ENCODE measurements at regions not wholly inside any gene's neighbourhood (a gene's known extent, or its start where the extent isn't known, plus 50 kb on each side); places are given as distances from the start of the nearest gene placed in this dataset.

- Histone ChIP-seq H3K9me3 (ENCODE audit: control insufficient read depth, insufficient read depth, low read length) (no peaks in the 10 kb centered on the region), H3K4me2 (ENCODE audit: low read length) (no peak overlapping the region)
Observed at GRCh38 chr12:13606290-13606689, 375.1 kb downstream of the GRIN2B start.

GRCh38 chr12:13603953-13604352 is 377.4 kb downstream of the GRIN2B start:
- H3K4me3 ChIP-seq (ENCODE audit: low read length) = no peak overlapping the region
- H3K9me3 ChIP-seq (ENCODE audit: control insufficient read depth, insufficient read depth, low read length) = no peaks in the 10 kb centered on the region
- no peaks in the 10 kb centered on the region for H3F3A ChIP-seq (ENCODE audit: control insufficient read depth, insufficient read depth)
- H3K79me2 ChIP-seq (ENCODE audit: control insufficient read depth, low read length) = no peaks in the 10 kb centered on the region
- no peaks in the 10 kb centered on the region for H3K9me2 ChIP-seq (replicated peaks; ENCODE audit: control insufficient read depth, low read length)
- no peaks in the 10 kb centered on the region for H4K20me1 ChIP-seq (ENCODE audit: control insufficient read depth, insufficient read depth, low read depth, low read length)
- no peak for TF ChIP-seq CTCF (IDR thresholded peaks at IDR 0.05; ENCODE audit: low read depth, low read length, poor library complexity, severe bottlenecking)
- TF ChIP-seq EZH2phosphoT487 (IDR thresholded peaks at IDR 0.05; ENCODE audit: borderline replicate concordance, low read length) = no peak
- no peaks in the 10 kb centered on the region for H3K36me3 ChIP-seq (ENCODE audit: control insufficient read depth, low read length)
- H3K27ac ChIP-seq (ENCODE audit: low read depth, low read length) = no peak overlapping the region
- H3K27me3 ChIP-seq (ENCODE audit: control insufficient read depth, low read length) = no peaks in the 10 kb centered on the region
- H3K4me2 ChIP-seq (ENCODE audit: low read length) = no peak overlapping the region
- H3K4me1 ChIP-seq (ENCODE audit: control insufficient read depth, low read length) = no peaks in the 10 kb centered on the region

More at GRCh38 chr12:13606290-13606689, 375.1 kb downstream of the GRIN2B start:
- Histone ChIP-seq H3K36me3 (ENCODE audit: control insufficient read depth, low read length) (no peaks in the 10 kb centered on the region), H3K27me3 (ENCODE audit: control insufficient read depth, low read length) (no peaks in the 10 kb centered on the region), H3K27ac (ENCODE audit: low read depth, low read length) (no peak overlapping the region), H3K4me1 (ENCODE audit: control insufficient read depth, low read length) (no peaks in the 10 kb centered on the region), H3K4me3 (ENCODE audit: low read length) (no peak overlapping the region), H3F3A (ENCODE audit: control insufficient read depth, insufficient read depth) (no peaks in the 10 kb centered on the region), H3K79me2 (ENCODE audit: control insufficient read depth, low read length) (no peaks in the 10 kb centered on the region), H4K20me1 (ENCODE audit: control insufficient read depth, insufficient read depth, low read depth, low read length) (no peaks in the 10 kb centered on the region), H3K9me2 (replicated peaks; ENCODE audit: control insufficient read depth, low read length) (no peaks in the 10 kb centered on the region)
- TF ChIP-seq EZH2phosphoT487 (IDR thresholded peaks at IDR 0.05; ENCODE audit: borderline replicate concordance, low read length) (no peak), CTCF (IDR thresholded peaks at IDR 0.05; ENCODE audit: low read depth, low read length, poor library complexity, severe bottlenecking) (no peak)

- Histone ChIP-seq H3K9me3 (ENCODE audit: control insufficient read depth, insufficient read depth, low read length) (no peaks in the 10 kb centered on the region), H3K4me2 (ENCODE audit: low read length) (no peak overlapping the region)
Observed at GRCh38 chr12:13602172-13602571, 379.2 kb downstream of the GRIN2B start.

More at GRCh38 chr12:13602172-13602571, 379.2 kb downstream of the GRIN2B start:
- Histone ChIP-seq H3K79me2 (ENCODE audit: control insufficient read depth, low read length) (no peaks in the 10 kb centered on the region), H3K27ac (ENCODE audit: low read depth, low read length) (no peak overlapping the region), H3K4me1 (ENCODE audit: control insufficient read depth, low read length) (no peaks in the 10 kb centered on the region), H3K9me2 (replicated peaks; ENCODE audit: control insufficient read depth, low read length) (no peaks in the 10 kb centered on the region), H3K4me3 (ENCODE audit: low read length) (no peak overlapping the region), H3K27me3 (ENCODE audit: control insufficient read depth, low read length) (no peaks in the 10 kb centered on the region), H3K36me3 (ENCODE audit: control insufficient read depth, low read length) (no peaks in the 10 kb centered on the region), H3F3A (ENCODE audit: control insufficient read depth, insufficient read depth) (no peaks in the 10 kb centered on the region), H4K20me1 (ENCODE audit: control insufficient read depth, insufficient read depth, low read depth, low read length) (no peaks in the 10 kb centered on the region)
- TF ChIP-seq CTCF (IDR thresholded peaks at IDR 0.05; ENCODE audit: low read depth, low read length, poor library complexity, severe bottlenecking) (no peak), EZH2phosphoT487 (IDR thresholded peaks at IDR 0.05; ENCODE audit: borderline replicate concordance, low read length) (no peak)
